Gastrocnemius medialis (tissue), 4 donors: ENCODE measurements at regions not wholly inside any gene's neighbourhood (a gene's known extent, or its start where the extent isn't known, plus 50 kb on each side); places are given as distances from the start of the nearest gene placed in this dataset.

Experiments
- POLR2A ChIP-seq, 2 donors: fragments of 450-650 bp; IDR thresholded peaks; one replicate each; pipeline ENCODE4 v1.6.1; 2017; ENCODE audit warnings: antibody characterized with exemption in 2 of 2, mild to moderate bottlenecking in 2 of 2, moderate library complexity in 2 of 2
- TF ChIP-seq, protein P1 (sequence below), 5 experiments: fragments of 450-650 bp in 3 of 5; fragments of 200-600 bp in 2 of 5; sonication (generic) in 2 of 5; IDR thresholded peaks in 4 of 5; conservative IDR thresholded peaks in 1 of 5; 1 replicate in 4 of 5; 2 replicates in 1 of 5; pipeline ENCODE4 v1.5.1; 2016 to 2019; ENCODE audit warnings: antibody characterized with exemption in 5 of 5, mild to moderate bottlenecking in 3 of 5, moderate library complexity in 3 of 5

DNA sequence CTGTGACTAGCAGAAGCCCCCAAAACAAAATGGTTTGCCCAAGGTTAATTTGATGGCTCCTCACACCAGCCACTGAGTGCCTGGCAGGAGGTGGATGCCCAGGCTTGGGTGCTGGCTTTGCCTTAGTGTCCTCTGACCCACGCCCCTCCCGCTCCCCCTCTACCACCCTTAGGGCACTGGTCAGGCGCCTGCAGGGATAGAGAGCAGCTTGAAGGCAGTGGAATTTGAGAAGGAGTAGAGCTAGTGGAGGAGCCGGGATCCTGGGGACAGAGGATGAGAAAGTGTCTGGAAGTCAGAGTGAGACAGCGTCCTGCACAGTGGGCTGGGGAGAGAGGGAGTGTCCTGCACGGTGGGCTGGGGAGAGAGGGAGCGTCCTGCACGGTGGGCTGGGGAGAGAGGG lies 139.4 kb downstream of the DNAJB6 start:
- TF ChIP-seq POLR2A (IDR thresholded peaks at IDR 0.05) = no peak
- TF ChIP-seq, protein P1, sequence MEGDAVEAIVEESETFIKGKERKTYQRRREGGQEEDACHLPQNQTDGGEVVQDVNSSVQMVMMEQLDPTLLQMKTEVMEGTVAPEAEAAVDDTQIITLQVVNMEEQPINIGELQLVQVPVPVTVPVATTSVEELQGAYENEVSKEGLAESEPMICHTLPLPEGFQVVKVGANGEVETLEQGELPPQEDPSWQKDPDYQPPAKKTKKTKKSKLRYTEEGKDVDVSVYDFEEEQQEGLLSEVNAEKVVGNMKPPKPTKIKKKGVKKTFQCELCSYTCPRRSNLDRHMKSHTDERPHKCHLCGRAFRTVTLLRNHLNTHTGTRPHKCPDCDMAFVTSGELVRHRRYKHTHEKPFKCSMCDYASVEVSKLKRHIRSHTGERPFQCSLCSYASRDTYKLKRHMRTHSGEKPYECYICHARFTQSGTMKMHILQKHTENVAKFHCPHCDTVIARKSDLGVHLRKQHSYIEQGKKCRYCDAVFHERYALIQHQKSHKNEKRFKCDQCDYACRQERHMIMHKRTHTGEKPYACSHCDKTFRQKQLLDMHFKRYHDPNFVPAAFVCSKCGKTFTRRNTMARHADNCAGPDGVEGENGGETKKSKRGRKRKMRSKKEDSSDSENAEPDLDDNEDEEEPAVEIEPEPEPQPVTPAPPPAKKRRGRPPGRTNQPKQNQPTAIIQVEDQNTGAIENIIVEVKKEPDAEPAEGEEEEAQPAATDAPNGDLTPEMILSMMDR (IDR thresholded peaks at IDR 0.05 in 4 of 5, conservative IDR thresholded peaks at IDR 0.05 in 1 of 5) = no peak
